GM06990 (cell line): ENCODE measurements at regions not wholly inside any gene's neighbourhood (a gene's known extent, or its start where the extent isn't known, plus 50 kb on each side); places are given as distances from the start of the nearest gene placed in this dataset.

Experiments used
- DNase-seq: peaks from one replicate; pipeline ENCODE4 v3.0.0-alpha.2; 2011; ENCODE audit not compliant: insufficient read length; ENCODE audit errors: extremely low read depth
- H3K27me3 ChIP-seq: replicated peaks from 2 replicates; pipeline ENCODE4 v1.6.0; 2011; ENCODE audit warnings: low read length; ENCODE audit not compliant: control insufficient read depth, insufficient read depth
- H3K36me3 ChIP-seq: 2 replicates; pipeline ENCODE4 v1.5.1; 2011; ENCODE audit warnings: low read length; ENCODE audit not compliant: control insufficient read depth, insufficient read depth
- H3K4me3 ChIP-seq: replicated peaks from 2 replicates; pipeline ENCODE4 v1.5.1; 2011; ENCODE audit warnings: low read depth, mild to moderate bottlenecking, control low read depth, low read length
- CTCF ChIP-seq: IDR thresholded peaks from 2 replicates; pipeline ENCODE4 v1.5.1; 2011; ENCODE audit warnings: low read length, control low read depth, mild to moderate bottlenecking, inconsistent platforms; ENCODE audit not compliant: insufficient read depth, poor library complexity, severe bottlenecking

DNA sequence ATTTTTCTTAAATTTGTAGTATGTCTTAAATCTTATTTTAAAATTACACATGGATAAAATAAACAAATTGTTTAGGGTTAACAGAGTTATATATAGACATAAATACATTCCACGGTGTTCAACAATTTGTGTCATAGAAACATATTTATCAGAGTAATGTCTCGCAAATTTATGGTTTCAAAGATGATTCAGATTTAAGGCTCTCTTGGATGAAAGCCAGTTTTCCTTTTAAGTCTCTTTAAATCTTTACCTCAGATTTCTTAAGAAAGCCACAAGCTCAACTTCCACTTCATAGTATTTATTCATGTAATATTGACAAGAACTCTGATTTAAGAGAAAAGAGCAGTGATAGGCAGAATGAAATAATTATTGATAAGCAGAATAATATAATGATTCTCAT, 1254.8 kb upstream of the ADGRL3 start:
- no peak overlapping the region for H3K4me3 ChIP-seq
- TF ChIP-seq CTCF: no peak
- H3K27me3 ChIP-seq: no peaks in the 10 kb centered on the region
- DNase-seq: no peak
- no peaks in the 10 kb centered on the region for H3K36me3 ChIP-seq

DNA sequence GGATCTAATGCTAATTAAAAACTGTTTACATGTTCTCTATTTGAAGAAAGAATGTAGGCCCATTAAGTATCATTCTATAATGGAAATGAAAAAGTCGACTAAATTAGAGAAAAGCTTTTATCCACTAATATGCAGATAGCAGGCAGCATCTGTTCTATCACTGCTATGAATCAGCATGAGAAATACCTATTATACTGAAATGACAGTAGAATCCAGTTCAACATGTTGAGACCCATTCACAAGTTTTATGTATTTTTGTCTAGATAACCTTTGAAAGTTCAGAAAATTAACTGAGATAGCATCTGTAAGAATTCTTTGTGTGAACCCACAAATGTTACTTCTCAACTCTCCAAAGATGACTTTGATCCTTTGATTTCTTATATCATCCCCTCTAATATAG, 1254.4 kb upstream of the ADGRL3 start:
- no peak for DNase-seq
- H3K27me3 ChIP-seq: no peaks in the 10 kb centered on the region
- no peaks in the 10 kb centered on the region for H3K36me3 ChIP-seq
- no peak for TF ChIP-seq CTCF
- no peak overlapping the region for H3K4me3 ChIP-seq

DNA sequence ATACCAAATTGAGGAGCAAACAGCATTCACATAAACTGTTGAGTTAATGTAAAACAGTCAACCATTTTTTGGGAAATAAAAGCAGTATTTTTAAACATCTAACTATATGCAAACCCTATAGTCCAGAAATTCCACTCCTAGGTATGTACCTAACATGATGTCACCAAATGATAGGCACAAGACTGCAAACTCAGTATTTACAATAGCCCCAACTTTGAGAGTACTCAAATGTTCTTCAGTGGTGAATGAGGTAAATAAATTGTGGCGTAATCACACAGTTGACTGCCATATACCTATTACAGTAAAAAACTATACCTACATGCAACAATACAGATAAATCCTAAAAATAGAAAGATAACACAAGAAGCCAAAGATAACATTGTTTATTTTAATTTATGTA, 1243.8 kb upstream of the ADGRL3 start:
- no peak for TF ChIP-seq CTCF
- Histone ChIP-seq H3K4me3 (no peak overlapping the region), H3K36me3 (no peaks in the 10 kb centered on the region), H3K27me3 (no peaks in the 10 kb centered on the region)
- no peak for DNase-seq

GRCh38 chr4:59960143-59960542, 1240.0 kb upstream of the ADGRL3 start:
- no peak for TF ChIP-seq CTCF
- DNase-seq: no peak
- Histone ChIP-seq H3K27me3 (no peaks in the 10 kb centered on the region), H3K4me3 (no peak overlapping the region), H3K36me3 (no peaks in the 10 kb centered on the region)

GRCh38 chr4:59966758-59967157, 1233.4 kb upstream of the ADGRL3 start:
- no peak for DNase-seq
- Histone ChIP-seq H3K27me3 (no peaks in the 10 kb centered on the region), H3K4me3 (no peak overlapping the region), H3K36me3 (no peaks in the 10 kb centered on the region)
- TF ChIP-seq CTCF: no peak

DNA sequence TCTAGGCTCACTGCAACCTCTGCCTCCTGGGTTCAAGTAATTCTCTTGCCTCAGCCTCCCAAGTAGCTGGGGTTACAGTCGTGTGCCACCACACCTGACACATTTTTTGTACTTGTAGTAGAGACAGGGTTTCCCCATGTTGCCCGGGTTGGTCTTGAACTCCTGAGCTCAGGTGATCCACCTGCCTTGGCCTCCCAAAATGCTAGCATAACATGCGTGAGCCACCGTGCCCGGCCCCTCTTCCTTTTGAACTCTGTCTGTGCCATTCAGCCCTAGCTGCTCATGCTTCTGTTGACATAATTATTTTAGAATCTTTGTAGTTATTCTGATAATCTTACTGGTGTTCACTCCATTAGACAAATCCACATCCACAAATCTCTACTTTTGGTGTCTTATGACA, 1231.3 kb upstream of the ADGRL3 start:
- DNase-seq: no peak
- no peak for TF ChIP-seq CTCF

More for the DNA sequence above, 1231.3 kb upstream of the ADGRL3 start:
- no peaks in the 10 kb centered on the region for H3K36me3 ChIP-seq
- H3K27me3 ChIP-seq: no peaks in the 10 kb centered on the region
- no peak overlapping the region for H3K4me3 ChIP-seq
